Peyer's patch (tissue), 4 donors: ENCODE measurements at regions not wholly inside any gene's neighbourhood (a gene's known extent, or its start where the extent isn't known, plus 50 kb on each side); places are given as distances from the start of the nearest gene placed in this dataset.

ENCODE experiments used
- POLR2A ChIP-seq, 2 donors: fragments of 450-650 bp; IDR thresholded peaks; one replicate each; pipeline ENCODE4 v1.5.1; 2017; ENCODE audit warnings: antibody characterized with exemption in 2 of 2, mild to moderate bottlenecking in 2 of 2, moderate library complexity in 2 of 2
- TF ChIP-seq, protein P1 (sequence below), 6 experiments: fragments of 450-650 bp in 4 of 6; fragments of 200-600 bp in 2 of 6; sonication (generic) in 1 of 6; IDR thresholded peaks; one replicate each; pipeline ENCODE4 v1.5.1; 2017 to 2019; ENCODE audit warnings: antibody characterized with exemption in 6 of 6, mild to moderate bottlenecking in 3 of 6, moderate library complexity in 1 of 6

- TF ChIP-seq, protein P1, sequence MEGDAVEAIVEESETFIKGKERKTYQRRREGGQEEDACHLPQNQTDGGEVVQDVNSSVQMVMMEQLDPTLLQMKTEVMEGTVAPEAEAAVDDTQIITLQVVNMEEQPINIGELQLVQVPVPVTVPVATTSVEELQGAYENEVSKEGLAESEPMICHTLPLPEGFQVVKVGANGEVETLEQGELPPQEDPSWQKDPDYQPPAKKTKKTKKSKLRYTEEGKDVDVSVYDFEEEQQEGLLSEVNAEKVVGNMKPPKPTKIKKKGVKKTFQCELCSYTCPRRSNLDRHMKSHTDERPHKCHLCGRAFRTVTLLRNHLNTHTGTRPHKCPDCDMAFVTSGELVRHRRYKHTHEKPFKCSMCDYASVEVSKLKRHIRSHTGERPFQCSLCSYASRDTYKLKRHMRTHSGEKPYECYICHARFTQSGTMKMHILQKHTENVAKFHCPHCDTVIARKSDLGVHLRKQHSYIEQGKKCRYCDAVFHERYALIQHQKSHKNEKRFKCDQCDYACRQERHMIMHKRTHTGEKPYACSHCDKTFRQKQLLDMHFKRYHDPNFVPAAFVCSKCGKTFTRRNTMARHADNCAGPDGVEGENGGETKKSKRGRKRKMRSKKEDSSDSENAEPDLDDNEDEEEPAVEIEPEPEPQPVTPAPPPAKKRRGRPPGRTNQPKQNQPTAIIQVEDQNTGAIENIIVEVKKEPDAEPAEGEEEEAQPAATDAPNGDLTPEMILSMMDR (IDR thresholded peaks at IDR 0.05): no peak
- no peak for TF ChIP-seq POLR2A (IDR thresholded peaks at IDR 0.05)
Observed at GRCh38 chr4:183763990-183764754, 105.1 kb downstream of the TRAPPC11 start.
